ENCODE measurements at regions not wholly inside any gene's neighbourhood (a gene's known extent, or its start where the extent isn't known, plus 50 kb on each side); places are given as distances from the start of the nearest gene placed in this dataset.

- no peaks in the 10 kb centered on the region for H3F3A ChIP-seq (ENCODE audit: low read depth)
- H3K4me1 ChIP-seq (ENCODE audit: insufficient read depth, low read length, poor library complexity, severe bottlenecking): no peaks in the 10 kb centered on the region
- H3K79me2 ChIP-seq (ENCODE audit: insufficient read depth, low read length): no peaks in the 10 kb centered on the region
- H2AFZ ChIP-seq (ENCODE audit: low read length): no peak overlapping the region
- no peak for TF ChIP-seq CTCF (conservative IDR thresholded peaks at IDR 0.05; ENCODE audit: low read length)
- TF ChIP-seq EZH2phosphoT487 (IDR thresholded peaks at IDR 0.05; ENCODE audit: borderline replicate concordance): no peak
- no peaks in the 10 kb centered on the region for H3K9me2 ChIP-seq (replicated peaks; ENCODE audit: low read depth, low read length)
- no peak overlapping the region for H3K4me2 ChIP-seq (ENCODE audit: low read depth, low read length, poor library complexity, severe bottlenecking)
- no peak overlapping the region for H3K4me3 ChIP-seq (ENCODE audit: low read length, poor library complexity, severe bottlenecking)
- peaks cover 7% of the 10 kb centered on the region; the same call in 1 of the 2 replicates for H3K9me3 ChIP-seq (ENCODE audit: insufficient read depth, low read depth, low read length)
- no peaks in the 10 kb centered on the region for H3K36me3 ChIP-seq (ENCODE audit: insufficient read depth, low read length)
- no peaks in the 10 kb centered on the region for H3K27me3 ChIP-seq (ENCODE audit: insufficient read depth, low read length, poor library complexity, severe bottlenecking)
- H4K20me1 ChIP-seq (ENCODE audit: insufficient read depth, low read length, poor library complexity, severe bottlenecking): no peaks in the 10 kb centered on the region
- H3K9ac ChIP-seq (ENCODE audit: low read depth, low read length, poor library complexity, severe bottlenecking): no peak overlapping the region
Observed at GRCh38 chr11:71184421-71185210, 67.8 kb downstream of the SHANK2 start.

DNA sequence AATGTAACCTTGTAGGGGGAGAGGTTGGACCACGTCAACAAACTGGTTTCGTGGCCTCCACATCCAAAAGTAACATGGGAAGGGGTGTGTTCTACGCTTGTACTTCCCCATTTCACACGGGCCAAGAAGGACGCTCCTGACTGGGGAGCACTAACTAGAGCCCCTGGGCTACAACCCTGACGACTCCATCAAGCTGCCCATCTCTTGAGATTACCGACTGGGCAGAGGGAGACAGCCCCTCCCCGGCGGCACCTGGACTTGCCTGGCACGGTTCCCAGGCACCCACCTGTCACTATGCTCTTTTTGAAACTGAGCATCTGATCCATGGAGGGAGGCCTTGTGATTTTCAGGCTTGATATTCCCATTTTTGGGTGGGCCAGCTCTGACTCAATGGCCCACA lies 68.5 kb downstream of the SHANK2 start:
- no peaks in the 10 kb centered on the region for H3F3A ChIP-seq (ENCODE audit: low read depth)
- no peak for TF ChIP-seq EZH2phosphoT487 (IDR thresholded peaks at IDR 0.05; ENCODE audit: borderline replicate concordance)
- no peak for TF ChIP-seq CTCF (conservative IDR thresholded peaks at IDR 0.05; ENCODE audit: low read length)
- H3K4me2 ChIP-seq (ENCODE audit: low read depth, low read length, poor library complexity, severe bottlenecking): no peak overlapping the region
- H3K27me3 ChIP-seq (ENCODE audit: insufficient read depth, low read length, poor library complexity, severe bottlenecking): no peaks in the 10 kb centered on the region
- H4K20me1 ChIP-seq (ENCODE audit: insufficient read depth, low read length, poor library complexity, severe bottlenecking): no peaks in the 10 kb centered on the region
- H3K9me2 ChIP-seq (replicated peaks; ENCODE audit: low read depth, low read length): no peaks in the 10 kb centered on the region
- no peaks in the 10 kb centered on the region for H3K36me3 ChIP-seq (ENCODE audit: insufficient read depth, low read length)
- H3K9ac ChIP-seq (ENCODE audit: low read depth, low read length, poor library complexity, severe bottlenecking): no peak overlapping the region
- H3K4me1 ChIP-seq (ENCODE audit: insufficient read depth, low read length, poor library complexity, severe bottlenecking): no peaks in the 10 kb centered on the region
- H3K9me3 ChIP-seq (ENCODE audit: insufficient read depth, low read depth, low read length): peaks cover 7% of the 10 kb centered on the region; the same call in 1 of the 2 replicates
- H2AFZ ChIP-seq (ENCODE audit: low read length): no peak overlapping the region
- H3K4me3 ChIP-seq (ENCODE audit: low read length, poor library complexity, severe bottlenecking): no peak overlapping the region
- no peaks in the 10 kb centered on the region for H3K79me2 ChIP-seq (ENCODE audit: insufficient read depth, low read length)

- H3K4me2 ChIP-seq (ENCODE audit: low read depth, low read length, poor library complexity, severe bottlenecking): no peak overlapping the region
- peaks cover 4% of the 10 kb centered on the region; the same call in 1 of the 2 replicates for H3K9me3 ChIP-seq (ENCODE audit: insufficient read depth, low read depth, low read length)
Observed at GRCh38 chr11:71182791-71183677, 69.3 kb downstream of the SHANK2 start.

More at GRCh38 chr11:71182791-71183677, 69.3 kb downstream of the SHANK2 start:
- TF ChIP-seq CTCF (conservative IDR thresholded peaks at IDR 0.05; ENCODE audit: low read length) (no peak), EZH2phosphoT487 (IDR thresholded peaks at IDR 0.05; ENCODE audit: borderline replicate concordance) (no peak)
- no peaks in the 10 kb centered on the region for H3K27me3 ChIP-seq (ENCODE audit: insufficient read depth, low read length, poor library complexity, severe bottlenecking)
- H3K9ac ChIP-seq (ENCODE audit: low read depth, low read length, poor library complexity, severe bottlenecking): no peak overlapping the region
- H4K20me1 ChIP-seq (ENCODE audit: insufficient read depth, low read length, poor library complexity, severe bottlenecking): no peaks in the 10 kb centered on the region
- no peaks in the 10 kb centered on the region for H3K4me1 ChIP-seq (ENCODE audit: insufficient read depth, low read length, poor library complexity, severe bottlenecking)
- no peaks in the 10 kb centered on the region for H3F3A ChIP-seq (ENCODE audit: low read depth)
- no peaks in the 10 kb centered on the region for H3K36me3 ChIP-seq (ENCODE audit: insufficient read depth, low read length)
- no peak overlapping the region for H3K4me3 ChIP-seq (ENCODE audit: low read length, poor library complexity, severe bottlenecking)
- H2AFZ ChIP-seq (ENCODE audit: low read length): no peak overlapping the region
- no peaks in the 10 kb centered on the region for H3K79me2 ChIP-seq (ENCODE audit: insufficient read depth, low read length)
- H3K9me2 ChIP-seq (replicated peaks; ENCODE audit: low read depth, low read length): no peaks in the 10 kb centered on the region
